H1 (cell line): ENCODE measurements at regions not wholly inside any gene's neighbourhood (a gene's known extent, or its start where the extent isn't known, plus 50 kb on each side); places are given as distances from the start of the nearest gene placed in this dataset.
A peak's percentile ranks its signal among the peaks of the same experiment; 100 is the strongest.

Experiments
- CHD2 ChIP-seq: IDR thresholded peaks from 2 replicates; pipeline ENCODE4 v1.6.1; 2012; ENCODE audit warnings: low read length, improper control_type of control experiment
- GTF2F1 ChIP-seq: IDR thresholded peaks from 2 replicates; pipeline ENCODE4 v1.6.1; 2012; ENCODE audit warnings: low read depth, low read length, improper control_type of control experiment, borderline replicate concordance
- SAP30 ChIP-seq: fragments of 300-600 bp; sonication (generic); IDR thresholded peaks from 2 replicates; pipeline ENCODE4 v1.7.1; 2012; ENCODE audit warnings: low read length, moderate library complexity, mild to moderate bottlenecking, inconsistent platforms; ENCODE audit not compliant: insufficient read depth, insufficient replicate concordance
- SUZ12 ChIP-seq: fragments of 200-600 bp; sonication (generic); IDR thresholded peaks from 2 replicates; pipeline ENCODE4 v1.6.1; 2012; ENCODE audit warnings: mild to moderate bottlenecking, inconsistent platforms, low read length, moderate library complexity, mixed read lengths
- TAF1 ChIP-seq: IDR thresholded peaks from 2 replicates; pipeline ENCODE4 v1.6.1; 2011; ENCODE audit warnings: mild to moderate bottlenecking, low read depth, low read length
- TF ChIP-seq, protein P1 (sequence below), 3 experiments: IDR thresholded peaks; 1 replicate in 2 of 3; 2 replicates in 1 of 3; pipeline versions ENCODE4 v1.5.1 to v1.6.1; 2011; ENCODE audit warnings: low read length in 3 of 3, mild to moderate bottlenecking in 3 of 3, inconsistent platforms in 2 of 3, low read depth in 1 of 3, moderate library complexity in 1 of 3; ENCODE audit not compliant: insufficient read depth in 1 of 3; ENCODE audit errors: control extremely low read depth in 1 of 3
- TF ChIP-seq, protein P2 (sequence below): IDR thresholded peaks from 2 replicates; pipeline ENCODE4 v1.6.1; 2012; ENCODE audit warnings: low read length, inconsistent platforms

DNA sequence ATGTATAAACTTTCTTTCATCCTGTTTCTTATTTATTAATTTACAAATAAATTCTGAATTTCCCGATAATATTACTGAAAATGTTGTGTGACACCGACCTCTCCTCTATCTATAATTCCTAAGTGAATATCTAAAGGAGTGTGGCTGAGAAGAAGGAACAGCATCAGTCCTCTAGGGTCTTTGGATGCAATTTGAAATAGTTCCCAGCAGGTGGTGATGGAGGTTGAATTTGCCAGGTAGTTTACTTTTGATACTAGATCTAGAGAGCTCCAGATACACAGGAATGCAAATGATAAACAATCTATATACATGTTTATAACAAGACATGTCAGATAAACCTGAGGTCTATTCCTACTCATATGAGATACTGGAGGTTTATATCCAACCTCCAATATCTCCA is 305.4 kb downstream of the PCDH18 start:
- TF ChIP-seq, protein P1, sequence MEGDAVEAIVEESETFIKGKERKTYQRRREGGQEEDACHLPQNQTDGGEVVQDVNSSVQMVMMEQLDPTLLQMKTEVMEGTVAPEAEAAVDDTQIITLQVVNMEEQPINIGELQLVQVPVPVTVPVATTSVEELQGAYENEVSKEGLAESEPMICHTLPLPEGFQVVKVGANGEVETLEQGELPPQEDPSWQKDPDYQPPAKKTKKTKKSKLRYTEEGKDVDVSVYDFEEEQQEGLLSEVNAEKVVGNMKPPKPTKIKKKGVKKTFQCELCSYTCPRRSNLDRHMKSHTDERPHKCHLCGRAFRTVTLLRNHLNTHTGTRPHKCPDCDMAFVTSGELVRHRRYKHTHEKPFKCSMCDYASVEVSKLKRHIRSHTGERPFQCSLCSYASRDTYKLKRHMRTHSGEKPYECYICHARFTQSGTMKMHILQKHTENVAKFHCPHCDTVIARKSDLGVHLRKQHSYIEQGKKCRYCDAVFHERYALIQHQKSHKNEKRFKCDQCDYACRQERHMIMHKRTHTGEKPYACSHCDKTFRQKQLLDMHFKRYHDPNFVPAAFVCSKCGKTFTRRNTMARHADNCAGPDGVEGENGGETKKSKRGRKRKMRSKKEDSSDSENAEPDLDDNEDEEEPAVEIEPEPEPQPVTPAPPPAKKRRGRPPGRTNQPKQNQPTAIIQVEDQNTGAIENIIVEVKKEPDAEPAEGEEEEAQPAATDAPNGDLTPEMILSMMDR (IDR thresholded peaks at IDR 0.05; ENCODE audit: control extremely low read depth in 1 of 3, insufficient read depth in 1 of 3, low read depth in 1 of 3, low read length in 3 of 3) = peak in 2 of 3 experiments; percentile 13 to 17; a peak in 2 of 4 replicates
- no peak for TF ChIP-seq SUZ12
- TF ChIP-seq GTF2F1 = no peak
- TF ChIP-seq TAF1 = no peak
- TF ChIP-seq, protein P2, sequence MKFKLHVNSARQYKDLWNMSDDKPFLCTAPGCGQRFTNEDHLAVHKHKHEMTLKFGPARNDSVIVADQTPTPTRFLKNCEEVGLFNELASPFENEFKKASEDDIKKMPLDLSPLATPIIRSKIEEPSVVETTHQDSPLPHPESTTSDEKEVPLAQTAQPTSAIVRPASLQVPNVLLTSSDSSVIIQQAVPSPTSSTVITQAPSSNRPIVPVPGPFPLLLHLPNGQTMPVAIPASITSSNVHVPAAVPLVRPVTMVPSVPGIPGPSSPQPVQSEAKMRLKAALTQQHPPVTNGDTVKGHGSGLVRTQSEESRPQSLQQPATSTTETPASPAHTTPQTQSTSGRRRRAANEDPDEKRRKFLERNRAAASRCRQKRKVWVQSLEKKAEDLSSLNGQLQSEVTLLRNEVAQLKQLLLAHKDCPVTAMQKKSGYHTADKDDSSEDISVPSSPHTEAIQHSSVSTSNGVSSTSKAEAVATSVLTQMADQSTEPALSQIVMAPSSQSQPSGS = no peak
- TF ChIP-seq SAP30 = no peak
- no peak for TF ChIP-seq CHD2
